Nephron progenitor cell (in vitro differentiated cells): ENCODE measurements at regions not wholly inside any gene's neighbourhood (a gene's known extent, or its start where the extent isn't known, plus 50 kb on each side); places are given as distances from the start of the nearest gene placed in this dataset.
A peak's percentile ranks its signal among the peaks of the same experiment; 100 is the strongest.

Source experiments
- DNase-seq: peaks from one replicate; pipeline ENCODE4 v3.0.0; 2021
- H3K27ac Mint-ChIP-seq: 2 replicates; pipeline ENCODE4 v1.8.0; 2021; ENCODE audit warnings: mild to moderate bottlenecking, moderate library complexity, mixed read lengths
- H3K27me3 Mint-ChIP-seq: 2 replicates; pipeline ENCODE4 v1.8.0; 2021; ENCODE audit warnings: mild to moderate bottlenecking, low read depth, mixed read lengths; ENCODE audit not compliant: poor library complexity
- H3K36me3 Mint-ChIP-seq: 2 replicates; pipeline ENCODE4 v1.8.0; 2021; ENCODE audit warnings: low read depth, mixed read lengths
- H3K4me1 Mint-ChIP-seq: 2 replicates; pipeline ENCODE4 v1.8.0; 2021; ENCODE audit warnings: mixed read lengths
- H3K4me3 Mint-ChIP-seq: 2 replicates; pipeline ENCODE4 v1.8.0; 2021; ENCODE audit warnings: mild to moderate bottlenecking, moderate library complexity, mixed read lengths
- H3K9me3 Mint-ChIP-seq: 2 replicates; pipeline ENCODE4 v1.8.0; 2021; ENCODE audit warnings: mild to moderate bottlenecking, moderate library complexity, mixed read lengths
- CTCF ChIP-seq: fragments of 200-600 bp; sonication (generic); IDR thresholded peaks from 2 replicates; pipeline ENCODE4 v1.5.0; 2021; ENCODE audit warnings: antibody characterized with exemption

DNA sequence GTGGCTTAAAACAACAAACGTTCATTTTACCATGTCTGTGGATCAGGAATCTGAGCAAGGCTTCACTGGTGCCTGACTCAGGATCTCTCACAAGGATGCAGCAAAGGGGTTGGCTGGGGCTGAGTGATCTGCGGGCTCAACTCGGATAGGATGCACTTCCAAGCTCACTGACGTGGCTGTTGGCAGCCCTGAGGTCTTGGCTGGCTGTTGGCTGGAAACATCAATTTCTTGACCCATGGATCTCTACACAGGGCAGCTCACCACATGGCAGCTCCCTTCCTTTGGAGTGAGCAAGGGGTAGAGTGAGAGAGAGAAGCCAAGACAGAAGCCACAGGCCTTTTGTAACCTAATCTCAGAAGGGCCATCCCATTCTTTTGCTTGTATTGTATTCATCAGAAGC, 202.1 kb downstream of the NXNL2 start:
- no peak for TF ChIP-seq CTCF
- H3K36me3 Mint-ChIP-seq: no peaks in the 10 kb centered on the region
- H3K27ac Mint-ChIP-seq: no peak overlapping the region
- peaks cover 14% of the 10 kb centered on the region for H3K9me3 Mint-ChIP-seq
- no peak overlapping the region for H3K4me3 Mint-ChIP-seq
- H3K4me1 Mint-ChIP-seq: peaks cover 34% of the 10 kb centered on the region
- H3K27me3 Mint-ChIP-seq: no peaks in the 10 kb centered on the region
- no peak for DNase-seq

DNA sequence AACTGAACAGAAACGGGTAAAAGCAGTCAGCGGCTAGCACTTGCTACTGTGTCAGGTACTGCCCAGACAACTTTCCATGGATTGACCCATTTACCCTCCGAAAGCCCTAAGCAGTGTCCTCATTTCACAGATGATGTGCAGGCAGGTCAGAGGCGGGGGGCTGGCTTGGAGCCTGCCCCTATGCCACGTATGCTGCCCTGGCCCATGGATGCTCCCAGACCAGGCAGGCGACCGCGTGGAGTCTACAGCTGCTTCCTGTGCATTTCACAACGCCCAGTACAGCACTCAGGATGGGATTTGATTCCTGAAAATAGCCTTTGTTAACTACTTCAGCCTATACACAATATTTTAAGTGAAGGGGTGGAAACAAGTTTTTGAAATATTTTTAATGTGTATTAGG, 202.9 kb downstream of the NXNL2 start:
- Mint-ChIP-seq H3K9me3 (peaks cover 14% of the 10 kb centered on the region), H3K27me3 (no peaks in the 10 kb centered on the region), H3K36me3 (no peaks in the 10 kb centered on the region), H3K4me1 (peaks cover 38% of the 10 kb centered on the region), H3K4me3 (no peak overlapping the region), H3K27ac (no peak overlapping the region)
- DNase-seq: no peak
- TF ChIP-seq CTCF: no peak

- no peaks in the 10 kb centered on the region for H3K27me3 Mint-ChIP-seq
- H3K9me3 Mint-ChIP-seq: peaks cover 14% of the 10 kb centered on the region
- H3K36me3 Mint-ChIP-seq: no peaks in the 10 kb centered on the region
- no peak overlapping the region for H3K4me3 Mint-ChIP-seq
- no peak overlapping the region for H3K27ac Mint-ChIP-seq
- TF ChIP-seq CTCF: no peak
- peaks cover 37% of the 10 kb centered on the region for H3K4me1 Mint-ChIP-seq
- DNase-seq: no peak
These were observed 203.7 kb downstream of the NXNL2 start for GRCh38 chr9:88738709-88739108.

DNA sequence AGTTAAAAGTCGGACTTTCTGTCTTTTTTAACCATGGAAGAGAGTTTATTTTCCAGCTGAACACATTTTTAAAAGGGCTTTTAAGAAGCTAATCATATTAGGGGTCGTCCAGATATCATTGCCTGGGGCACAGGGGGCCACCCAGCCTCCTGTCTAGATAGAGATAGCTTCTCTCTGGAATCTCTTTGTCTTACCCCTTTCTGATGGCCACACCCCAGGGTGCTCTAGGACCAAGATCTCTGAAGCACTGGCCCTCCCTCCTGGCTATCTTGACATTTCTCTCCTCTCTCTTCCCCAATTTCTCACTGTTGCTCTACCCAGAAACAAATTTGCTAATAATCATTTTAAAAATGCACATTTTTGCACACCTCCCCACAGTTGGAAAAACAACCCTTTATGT, 204.4 kb downstream of the NXNL2 start:
- Mint-ChIP-seq H3K4me3 (no peak overlapping the region), H3K27ac (no peak overlapping the region), H3K4me1 (peaks cover 37% of the 10 kb centered on the region), H3K9me3 (peaks cover 14% of the 10 kb centered on the region), H3K27me3 (no peaks in the 10 kb centered on the region), H3K36me3 (no peaks in the 10 kb centered on the region)
- no peak for DNase-seq
- no peak for TF ChIP-seq CTCF

DNA sequence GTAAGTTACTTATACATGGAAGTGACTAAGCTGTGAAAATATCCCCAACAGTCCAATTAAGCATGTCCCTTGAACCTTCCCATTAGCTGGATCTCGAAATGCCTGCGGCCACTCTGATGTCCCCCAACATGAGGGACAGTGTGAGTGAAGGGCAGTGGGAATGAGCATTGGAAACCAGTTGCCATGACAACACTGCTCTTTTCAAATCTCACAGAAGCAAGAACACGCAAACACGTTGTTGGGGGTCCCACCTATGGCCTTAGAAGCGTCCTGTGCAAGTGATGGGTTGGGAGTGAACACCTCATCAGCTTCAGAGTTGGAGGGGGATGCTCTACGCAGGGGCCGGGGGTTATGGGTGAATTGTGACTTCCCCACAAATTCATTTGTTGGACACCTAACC, 205.9 kb downstream of the NXNL2 start:
- no peak for DNase-seq
- no peaks in the 10 kb centered on the region for H3K36me3 Mint-ChIP-seq
- H3K4me1 Mint-ChIP-seq: peaks cover 45% of the 10 kb centered on the region
- no peak overlapping the region for H3K27ac Mint-ChIP-seq
- peaks cover 14% of the 10 kb centered on the region for H3K9me3 Mint-ChIP-seq
- H3K27me3 Mint-ChIP-seq: no peaks in the 10 kb centered on the region
- no peak overlapping the region for H3K4me3 Mint-ChIP-seq
- TF ChIP-seq CTCF: no peak

DNA sequence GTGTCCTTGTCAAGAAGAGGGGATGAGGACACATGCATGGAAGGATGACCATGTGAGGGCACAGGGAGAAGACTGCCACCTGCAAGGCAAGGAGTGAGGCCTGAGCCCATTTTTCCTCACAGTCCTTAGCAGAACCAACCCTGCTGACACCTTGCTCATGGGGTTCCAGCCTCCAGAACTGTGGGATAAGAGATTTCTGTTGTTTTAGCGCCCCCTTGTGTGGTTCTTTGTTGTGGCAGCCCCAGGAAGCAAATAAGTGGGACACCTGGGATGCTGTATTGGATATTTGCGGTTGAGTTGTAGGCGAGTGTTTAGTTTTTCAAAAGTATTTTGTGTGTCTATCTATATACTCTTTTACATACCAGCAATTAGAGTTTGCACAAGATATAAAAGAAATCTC, 206.4 kb downstream of the NXNL2 start:
- peaks cover 14% of the 10 kb centered on the region for H3K9me3 Mint-ChIP-seq
- no peak overlapping the region for H3K4me3 Mint-ChIP-seq
- no peak for DNase-seq
- no peaks in the 10 kb centered on the region for H3K27me3 Mint-ChIP-seq
- TF ChIP-seq CTCF: peak; percentile 10
- H3K27ac Mint-ChIP-seq: no peak overlapping the region
- no peaks in the 10 kb centered on the region for H3K36me3 Mint-ChIP-seq
- H3K4me1 Mint-ChIP-seq: peaks cover 49% of the 10 kb centered on the region
